SU-DHL-6 (cell line): ENCODE measurements at regions not wholly inside any gene's neighbourhood (a gene's known extent, or its start where the extent isn't known, plus 50 kb on each side); places are given as distances from the start of the nearest gene placed in this dataset.

Experiments
- EZH2phosphoT487 ChIP-seq: fragments of 200-600 bp; sonication (generic), shearing (Covaris generic); conservative IDR thresholded peaks from 2 replicates; pipeline ENCODE4 v1.6.1; 2018; ENCODE audit warnings: mild to moderate bottlenecking, antibody characterized with exemption, low read length, moderate library complexity, mixed read lengths
- TF ChIP-seq, protein P1 (sequence below): fragments of 200-600 bp; sonication (generic); IDR thresholded peaks from one replicate; pipeline ENCODE4 v1.5.1; 2017; ENCODE audit warnings: antibody characterized with exemption, mild to moderate bottlenecking, low read length, moderate library complexity; ENCODE audit not compliant: insufficient read depth, poor library complexity, severe bottlenecking

DNA sequence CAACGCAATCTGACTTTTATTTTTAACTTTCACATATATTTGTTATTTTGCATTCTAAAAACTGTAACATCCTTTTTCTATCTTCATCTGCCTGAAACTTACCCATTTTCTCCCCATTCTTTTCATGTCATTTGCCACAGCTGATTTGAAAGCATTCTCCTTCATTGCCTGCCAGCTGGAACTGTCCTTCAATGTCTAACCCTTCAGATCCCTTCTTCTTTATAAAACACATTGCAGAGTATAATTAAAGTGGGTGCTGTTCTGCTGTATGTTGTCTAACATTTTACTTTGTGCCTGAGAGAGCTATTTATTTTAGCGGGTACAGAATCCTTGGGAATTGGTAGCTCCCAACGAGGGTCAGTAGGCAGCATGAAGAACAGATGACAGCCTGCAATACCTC lies 827.4 kb downstream of the IGSF11 start:
- TF ChIP-seq, protein P1, sequence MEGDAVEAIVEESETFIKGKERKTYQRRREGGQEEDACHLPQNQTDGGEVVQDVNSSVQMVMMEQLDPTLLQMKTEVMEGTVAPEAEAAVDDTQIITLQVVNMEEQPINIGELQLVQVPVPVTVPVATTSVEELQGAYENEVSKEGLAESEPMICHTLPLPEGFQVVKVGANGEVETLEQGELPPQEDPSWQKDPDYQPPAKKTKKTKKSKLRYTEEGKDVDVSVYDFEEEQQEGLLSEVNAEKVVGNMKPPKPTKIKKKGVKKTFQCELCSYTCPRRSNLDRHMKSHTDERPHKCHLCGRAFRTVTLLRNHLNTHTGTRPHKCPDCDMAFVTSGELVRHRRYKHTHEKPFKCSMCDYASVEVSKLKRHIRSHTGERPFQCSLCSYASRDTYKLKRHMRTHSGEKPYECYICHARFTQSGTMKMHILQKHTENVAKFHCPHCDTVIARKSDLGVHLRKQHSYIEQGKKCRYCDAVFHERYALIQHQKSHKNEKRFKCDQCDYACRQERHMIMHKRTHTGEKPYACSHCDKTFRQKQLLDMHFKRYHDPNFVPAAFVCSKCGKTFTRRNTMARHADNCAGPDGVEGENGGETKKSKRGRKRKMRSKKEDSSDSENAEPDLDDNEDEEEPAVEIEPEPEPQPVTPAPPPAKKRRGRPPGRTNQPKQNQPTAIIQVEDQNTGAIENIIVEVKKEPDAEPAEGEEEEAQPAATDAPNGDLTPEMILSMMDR = no peak
- TF ChIP-seq EZH2phosphoT487 = no peak
